HEK293 (cell line): ENCODE measurements at regions not wholly inside any gene's neighbourhood (a gene's known extent, or its start where the extent isn't known, plus 50 kb on each side); places are given as distances from the start of the nearest gene placed in this dataset.

ENCODE experiments used
- CTCF ChIA-PET: fragments of 350-600 bp; formaldehyde crosslinking; extraction: SDS; loops from one replicate; lab custom pipeline; 2021; ENCODE audit warnings: antibody characterized with exemption; lab: Yijun Ruan, JAX
- POLR2A ChIA-PET: fragments of 300-600 bp; formaldehyde crosslinking; extraction: SDS; loops from one replicate; lab custom pipeline; 2020; ENCODE audit warnings: antibody characterized with exemption, inconsistent platforms; lab: Yijun Ruan, JAX
- H3K27ac ChIP-seq: fragments of 200-500 bp; sonication (Bioruptor generic); 2 replicates; pipeline ENCODE4 v1.5.1; 2014; ENCODE audit warnings: low read depth, low read length, control low read depth, inconsistent platforms; ENCODE audit errors: extremely low read depth
- H3K36me3 ChIP-seq, 2 experiments: fragments of 200-500 bp in 1 of 2; sonication (Bioruptor generic) in 1 of 2; 1 replicate in 1 of 2; 2 replicates in 1 of 2; pipeline ENCODE4 v1.5.1; 2014 to 2017; ENCODE audit warnings: inconsistent platforms in 2 of 2, low read length in 2 of 2; ENCODE audit not compliant: control insufficient read depth in 2 of 2, insufficient read depth in 1 of 2
- H3K4me1 ChIP-seq: fragments of 200-500 bp; sonication (Bioruptor generic); 2 replicates; pipeline ENCODE4 v1.5.1; 2014; ENCODE audit warnings: mild to moderate bottlenecking, low read length, inconsistent platforms; ENCODE audit not compliant: control insufficient read depth, insufficient read depth
- H3K4me3 ChIP-seq: 2 replicates; pipeline ENCODE4 v1.5.1; 2011; ENCODE audit warnings: low read depth, mild to moderate bottlenecking, control low read depth, low read length, moderate library complexity
- H3K9me3 ChIP-seq: fragments of 200-500 bp; sonication (Bioruptor generic); 2 replicates; pipeline ENCODE4 v1.5.1; 2014; ENCODE audit warnings: low read depth, low read length, inconsistent platforms; ENCODE audit not compliant: control insufficient read depth, insufficient read depth
- BCL11B ChIP-seq: fragments of 450-650 bp; formaldehyde crosslinking; IDR thresholded peaks from 2 replicates; pipeline ENCODE4 v1.5.1; 2016; ENCODE audit warnings: low read depth, missing biosample characterization, missing genetic modification characterization
- GFI1B ChIP-seq: fragments of 450-650 bp; formaldehyde crosslinking; IDR thresholded peaks from 2 replicates; pipeline ENCODE4 v1.5.1; 2016; ENCODE audit warnings: missing biosample characterization, missing genetic modification characterization
- MYNN ChIP-seq: fragments of 450-650 bp; formaldehyde crosslinking; IDR thresholded peaks from 2 replicates; pipeline ENCODE4 v1.5.1; 2016; ENCODE audit warnings: missing biosample characterization, missing genetic modification characterization, borderline replicate concordance
- PBX3 ChIP-seq: sonication (generic); formaldehyde crosslinking; IDR thresholded peaks from 2 replicates; pipeline ENCODE4 v1.8.1; 2022; ENCODE audit warnings: mild to moderate bottlenecking, moderate library complexity, missing genetic modification reagents
- SCRT1 ChIP-seq: fragments of 450-650 bp; formaldehyde crosslinking; IDR thresholded peaks from 2 replicates; pipeline ENCODE4 v1.5.1; 2016; ENCODE audit warnings: missing biosample characterization, missing genetic modification characterization, borderline replicate concordance
- ZFP69B ChIP-seq: fragments of 450-650 bp; formaldehyde crosslinking; IDR thresholded peaks from 2 replicates; pipeline ENCODE4 v1.5.1; 2016; ENCODE audit warnings: missing biosample characterization, missing genetic modification characterization
- ZNF112 ChIP-seq: fragments of 450-650 bp; formaldehyde crosslinking; IDR thresholded peaks from 2 replicates; pipeline ENCODE4 v1.5.0; 2017; ENCODE audit warnings: missing biosample characterization, missing genetic modification characterization
- ZNF184 ChIP-seq: fragments of 450-650 bp; IDR thresholded peaks from 2 replicates; pipeline ENCODE4 v1.5.1; 2018; ENCODE audit warnings: missing biosample characterization, mild to moderate bottlenecking, missing genetic modification characterization
- ZNF24 ChIP-seq: fragments of 450-650 bp; formaldehyde crosslinking; IDR thresholded peaks from 2 replicates; pipeline ENCODE4 v1.5.1; 2016; ENCODE audit warnings: missing biosample characterization, missing genetic modification characterization
- ZNF335 ChIP-seq: fragments of 450-650 bp; formaldehyde crosslinking; conservative IDR thresholded peaks from 2 replicates; pipeline ENCODE4 v1.5.1; 2016; ENCODE audit warnings: missing biosample characterization, missing genetic modification characterization
- ZNF366 ChIP-seq: fragments of 450-650 bp; formaldehyde crosslinking; conservative IDR thresholded peaks from 2 replicates; pipeline ENCODE4 v1.5.1; 2016; ENCODE audit warnings: missing biosample characterization, missing genetic modification characterization
- ZNF555 ChIP-seq: fragments of 450-650 bp; formaldehyde crosslinking; conservative IDR thresholded peaks from 2 replicates; pipeline ENCODE4 v1.5.1; 2017; ENCODE audit warnings: missing biosample characterization, mild to moderate bottlenecking, missing genetic modification characterization, inconsistent platforms
- ZNF558 ChIP-seq: fragments of 450-650 bp; formaldehyde crosslinking; IDR thresholded peaks from 2 replicates; pipeline ENCODE4 v1.5.1; 2016; ENCODE audit warnings: missing biosample characterization, missing genetic modification characterization
- ZNF561 ChIP-seq: fragments of 450-650 bp; IDR thresholded peaks from 2 replicates; pipeline ENCODE4 v1.5.1; 2018; ENCODE audit warnings: missing biosample characterization, missing genetic modification characterization, borderline replicate concordance
- ZNF600 ChIP-seq: fragments of 450-650 bp; formaldehyde crosslinking; IDR thresholded peaks from 2 replicates; pipeline ENCODE4 v1.5.1; 2016; ENCODE audit warnings: missing biosample characterization, missing genetic modification characterization
- ZNF701 ChIP-seq: fragments of 450-650 bp; formaldehyde crosslinking; IDR thresholded peaks from 2 replicates; pipeline ENCODE4 v1.5.1; 2016; ENCODE audit warnings: missing biosample characterization, missing genetic modification characterization
- ZSCAN23 ChIP-seq: fragments of 450-650 bp; formaldehyde crosslinking; IDR thresholded peaks from 2 replicates; pipeline ENCODE4 v1.5.1; 2016; ENCODE audit warnings: missing biosample characterization, missing genetic modification characterization
- TF ChIP-seq, protein P1 (sequence below): fragments of 450-650 bp; formaldehyde crosslinking; conservative IDR thresholded peaks from 2 replicates; pipeline ENCODE4 v1.5.1; 2016; ENCODE audit warnings: low read depth, missing biosample characterization, missing genetic modification characterization
- TF ChIP-seq, protein P2 (sequence below): fragments of 450-650 bp; formaldehyde crosslinking; IDR thresholded peaks from 2 replicates; pipeline ENCODE4 v1.5.1; 2016; ENCODE audit warnings: missing biosample characterization, missing genetic modification characterization
- TF ChIP-seq, protein P3 (sequence below): fragments of 450-650 bp; formaldehyde crosslinking; IDR thresholded peaks from 2 replicates; pipeline ENCODE4 v1.5.1; 2016; ENCODE audit warnings: missing biosample characterization, missing genetic modification characterization
- TF ChIP-seq, protein P4 (sequence below): fragments of 450-650 bp; formaldehyde crosslinking; IDR thresholded peaks from 2 replicates; pipeline ENCODE4 v1.5.1; 2016; ENCODE audit warnings: missing biosample characterization, missing genetic modification characterization

- no peak for TF ChIP-seq ZNF558 (tag by site-specific recombination)
- no peak for TF ChIP-seq ZSCAN23 (tag by site-specific recombination)
- TF ChIP-seq, protein P1, sequence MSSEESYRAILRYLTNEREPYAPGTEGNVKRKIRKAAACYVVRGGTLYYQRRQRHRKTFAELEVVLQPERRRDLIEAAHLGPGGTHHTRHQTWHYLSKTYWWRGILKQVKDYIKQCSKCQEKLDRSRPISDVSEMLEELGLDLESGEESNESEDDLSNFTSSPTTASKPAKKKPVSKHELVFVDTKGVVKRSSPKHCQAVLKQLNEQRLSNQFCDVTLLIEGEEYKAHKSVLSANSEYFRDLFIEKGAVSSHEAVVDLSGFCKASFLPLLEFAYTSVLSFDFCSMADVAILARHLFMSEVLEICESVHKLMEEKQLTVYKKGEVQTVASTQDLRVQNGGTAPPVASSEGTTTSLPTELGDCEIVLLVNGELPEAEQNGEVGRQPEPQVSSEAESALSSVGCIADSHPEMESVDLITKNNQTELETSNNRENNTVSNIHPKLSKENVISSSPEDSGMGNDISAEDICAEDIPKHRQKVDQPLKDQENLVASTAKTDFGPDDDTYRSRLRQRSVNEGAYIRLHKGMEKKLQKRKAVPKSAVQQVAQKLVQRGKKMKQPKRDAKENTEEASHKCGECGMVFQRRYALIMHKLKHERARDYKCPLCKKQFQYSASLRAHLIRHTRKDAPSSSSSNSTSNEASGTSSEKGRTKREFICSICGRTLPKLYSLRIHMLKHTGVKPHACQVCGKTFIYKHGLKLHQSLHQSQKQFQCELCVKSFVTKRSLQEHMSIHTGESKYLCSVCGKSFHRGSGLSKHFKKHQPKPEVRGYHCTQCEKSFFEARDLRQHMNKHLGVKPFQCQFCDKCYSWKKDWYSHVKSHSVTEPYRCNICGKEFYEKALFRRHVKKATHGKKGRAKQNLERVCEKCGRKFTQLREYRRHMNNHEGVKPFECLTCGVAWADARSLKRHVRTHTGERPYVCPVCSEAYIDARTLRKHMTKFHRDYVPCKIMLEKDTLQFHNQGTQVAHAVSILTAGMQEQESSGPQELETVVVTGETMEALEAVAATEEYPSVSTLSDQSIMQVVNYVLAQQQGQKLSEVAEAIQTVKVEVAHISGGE = no peak
- no peak for TF ChIP-seq GFI1B (tag by site-specific recombination)
- TF ChIP-seq ZNF561 (tag by site-specific recombination) = no peak
- no peak for TF ChIP-seq ZNF335
- no peak for TF ChIP-seq ZNF600 (tag by site-specific recombination)
- TF ChIP-seq, protein P2, sequence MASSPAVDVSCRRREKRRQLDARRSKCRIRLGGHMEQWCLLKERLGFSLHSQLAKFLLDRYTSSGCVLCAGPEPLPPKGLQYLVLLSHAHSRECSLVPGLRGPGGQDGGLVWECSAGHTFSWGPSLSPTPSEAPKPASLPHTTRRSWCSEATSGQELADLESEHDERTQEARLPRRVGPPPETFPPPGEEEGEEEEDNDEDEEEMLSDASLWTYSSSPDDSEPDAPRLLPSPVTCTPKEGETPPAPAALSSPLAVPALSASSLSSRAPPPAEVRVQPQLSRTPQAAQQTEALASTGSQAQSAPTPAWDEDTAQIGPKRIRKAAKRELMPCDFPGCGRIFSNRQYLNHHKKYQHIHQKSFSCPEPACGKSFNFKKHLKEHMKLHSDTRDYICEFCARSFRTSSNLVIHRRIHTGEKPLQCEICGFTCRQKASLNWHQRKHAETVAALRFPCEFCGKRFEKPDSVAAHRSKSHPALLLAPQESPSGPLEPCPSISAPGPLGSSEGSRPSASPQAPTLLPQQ = no peak
- no peak for TF ChIP-seq ZNF184 (tag by site-specific recombination)
- TF ChIP-seq ZNF112 (tag by site-specific recombination) = no peak
- TF ChIP-seq ZNF555 (tag by site-specific recombination) = no peak
- no peak for TF ChIP-seq ZNF366 (tag by site-specific recombination)
- TF ChIP-seq ZFP69B (tag by site-specific recombination) = no peak
- TF ChIP-seq ZNF701 (tag by site-specific recombination) = no peak
- TF ChIP-seq, protein P3, sequence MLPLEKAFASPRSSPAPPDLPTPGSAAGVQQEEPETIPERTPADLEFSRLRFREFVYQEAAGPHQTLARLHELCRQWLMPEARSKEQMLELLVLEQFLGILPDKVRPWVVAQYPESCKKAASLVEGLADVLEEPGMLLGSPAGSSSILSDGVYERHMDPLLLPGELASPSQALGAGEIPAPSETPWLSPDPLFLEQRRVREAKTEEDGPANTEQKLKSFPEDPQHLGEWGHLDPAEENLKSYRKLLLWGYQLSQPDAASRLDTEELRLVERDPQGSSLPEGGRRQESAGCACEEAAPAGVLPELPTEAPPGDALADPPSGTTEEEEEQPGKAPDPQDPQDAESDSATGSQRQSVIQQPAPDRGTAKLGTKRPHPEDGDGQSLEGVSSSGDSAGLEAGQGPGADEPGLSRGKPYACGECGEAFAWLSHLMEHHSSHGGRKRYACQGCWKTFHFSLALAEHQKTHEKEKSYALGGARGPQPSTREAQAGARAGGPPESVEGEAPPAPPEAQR (tag by site-specific recombination) = no peak
- TF ChIP-seq MYNN = no peak
- no peak for TF ChIP-seq ZNF24 (tag by site-specific recombination)
- TF ChIP-seq PBX3 (CRISPR knock-in tag) = no peak
- Histone ChIP-seq H3K36me3 (no peaks in the 10 kb centered on the region), H3K4me3 (no peak overlapping the region), H3K9me3 (no peaks in the 10 kb centered on the region), H3K4me1 (no peaks in the 10 kb centered on the region), H3K27ac (no peak overlapping the region)
- CTCF ChIA-PET = no interaction called here
- POLR2A ChIA-PET = no interaction called here
Observed at GRCh38 chr16:25509456-25509855, 182.3 kb upstream of the HS3ST4 start.

- TF ChIP-seq MYNN = no peak
- no peak for TF ChIP-seq BCL11B
- TF ChIP-seq, protein P4, sequence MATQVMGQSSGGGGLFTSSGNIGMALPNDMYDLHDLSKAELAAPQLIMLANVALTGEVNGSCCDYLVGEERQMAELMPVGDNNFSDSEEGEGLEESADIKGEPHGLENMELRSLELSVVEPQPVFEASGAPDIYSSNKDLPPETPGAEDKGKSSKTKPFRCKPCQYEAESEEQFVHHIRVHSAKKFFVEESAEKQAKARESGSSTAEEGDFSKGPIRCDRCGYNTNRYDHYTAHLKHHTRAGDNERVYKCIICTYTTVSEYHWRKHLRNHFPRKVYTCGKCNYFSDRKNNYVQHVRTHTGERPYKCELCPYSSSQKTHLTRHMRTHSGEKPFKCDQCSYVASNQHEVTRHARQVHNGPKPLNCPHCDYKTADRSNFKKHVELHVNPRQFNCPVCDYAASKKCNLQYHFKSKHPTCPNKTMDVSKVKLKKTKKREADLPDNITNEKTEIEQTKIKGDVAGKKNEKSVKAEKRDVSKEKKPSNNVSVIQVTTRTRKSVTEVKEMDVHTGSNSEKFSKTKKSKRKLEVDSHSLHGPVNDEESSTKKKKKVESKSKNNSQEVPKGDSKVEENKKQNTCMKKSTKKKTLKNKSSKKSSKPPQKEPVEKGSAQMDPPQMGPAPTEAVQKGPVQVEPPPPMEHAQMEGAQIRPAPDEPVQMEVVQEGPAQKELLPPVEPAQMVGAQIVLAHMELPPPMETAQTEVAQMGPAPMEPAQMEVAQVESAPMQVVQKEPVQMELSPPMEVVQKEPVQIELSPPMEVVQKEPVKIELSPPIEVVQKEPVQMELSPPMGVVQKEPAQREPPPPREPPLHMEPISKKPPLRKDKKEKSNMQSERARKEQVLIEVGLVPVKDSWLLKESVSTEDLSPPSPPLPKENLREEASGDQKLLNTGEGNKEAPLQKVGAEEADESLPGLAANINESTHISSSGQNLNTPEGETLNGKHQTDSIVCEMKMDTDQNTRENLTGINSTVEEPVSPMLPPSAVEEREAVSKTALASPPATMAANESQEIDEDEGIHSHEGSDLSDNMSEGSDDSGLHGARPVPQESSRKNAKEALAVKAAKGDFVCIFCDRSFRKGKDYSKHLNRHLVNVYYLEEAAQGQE (tag by site-specific recombination) = peak; percentile 86
- no peak for TF ChIP-seq SCRT1 (tag by site-specific recombination)
- POLR2A ChIA-PET = no interaction called here
- CTCF ChIA-PET = no interaction called here
Observed at GRCh38 chr16:25501530-25502255, 190.1 kb upstream of the HS3ST4 start.

More at GRCh38 chr16:25501530-25502255, 190.1 kb upstream of the HS3ST4 start:
- no peaks in the 10 kb centered on the region for H3K36me3 ChIP-seq
- no peak overlapping the region for H3K4me3 ChIP-seq
- H3K27ac ChIP-seq = no peak overlapping the region
- H3K4me1 ChIP-seq = no peaks in the 10 kb centered on the region
- H3K9me3 ChIP-seq = no peaks in the 10 kb centered on the region
